T-helper 1 cell treated with Interleukin-12 subunit alpha and Interleukin-12 subunit beta and Interleukin-4 antibody, amounts not matched to agents 30 ng/mL and 1 ng/mL, for 36 hours (primary cell): ENCODE measurements at regions not wholly inside any gene's neighbourhood (a gene's known extent, or its start where the extent isn't known, plus 50 kb on each side); places are given as distances from the start of the nearest gene placed in this dataset.

Source experiments
- intact Hi-C: fragments of 100-400 bp; cut with micrococcal nuclease; formaldehyde crosslinking; loops from one replicate; pipeline ENCODE4 v1.15.1; 2024

- intact Hi-C loops, result no loop called here
Observed at GRCh38 chr3:30204126-30204525, 402.3 kb upstream of the TGFBR2 start.

- intact Hi-C loops, result no loop called here
Observed at GRCh38 chr3:30206051-30206450, 400.4 kb upstream of the TGFBR2 start.

- intact Hi-C loops, result loop anchor here (10.0 kb wide), 1 partner anchor 383 kb away; the partner anchor contains the start of gene TGFBR2
Observed at GRCh38 chr3:30221619-30222018, 384.8 kb upstream of the TGFBR2 start.

- intact Hi-C loops, result loop anchor here (10.0 kb wide), 1 partner anchor 382 kb away; the partner anchor contains the start of gene TGFBR2
Observed at GRCh38 chr3:30222441-30222840, 384.0 kb upstream of the TGFBR2 start.

DNA sequence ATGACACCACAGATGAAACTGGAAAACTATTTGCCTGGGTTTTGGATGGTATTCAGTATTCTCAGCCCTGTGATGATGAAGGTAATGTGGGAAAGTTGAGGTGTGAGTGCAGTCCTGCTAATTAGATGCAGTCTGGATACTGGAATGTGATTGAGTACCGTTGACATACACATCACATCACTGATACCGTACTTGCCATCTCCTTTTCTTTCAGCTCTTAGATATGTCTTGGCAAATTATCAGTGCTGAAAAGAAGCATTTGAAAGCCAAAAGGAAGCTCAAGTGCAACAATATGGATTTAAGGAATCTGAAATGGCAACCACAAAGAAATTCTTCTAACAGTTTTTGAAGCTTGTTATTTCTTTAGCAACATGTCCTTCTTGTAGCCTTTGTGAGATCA, 381.4 kb upstream of the TGFBR2 start:
- intact Hi-C loops, result loop anchor here (5.0 to 10.0 kb wide), 2 partner anchors 122 to 380 kb away; partner anchors contain the start of gene TGFBR2

DNA sequence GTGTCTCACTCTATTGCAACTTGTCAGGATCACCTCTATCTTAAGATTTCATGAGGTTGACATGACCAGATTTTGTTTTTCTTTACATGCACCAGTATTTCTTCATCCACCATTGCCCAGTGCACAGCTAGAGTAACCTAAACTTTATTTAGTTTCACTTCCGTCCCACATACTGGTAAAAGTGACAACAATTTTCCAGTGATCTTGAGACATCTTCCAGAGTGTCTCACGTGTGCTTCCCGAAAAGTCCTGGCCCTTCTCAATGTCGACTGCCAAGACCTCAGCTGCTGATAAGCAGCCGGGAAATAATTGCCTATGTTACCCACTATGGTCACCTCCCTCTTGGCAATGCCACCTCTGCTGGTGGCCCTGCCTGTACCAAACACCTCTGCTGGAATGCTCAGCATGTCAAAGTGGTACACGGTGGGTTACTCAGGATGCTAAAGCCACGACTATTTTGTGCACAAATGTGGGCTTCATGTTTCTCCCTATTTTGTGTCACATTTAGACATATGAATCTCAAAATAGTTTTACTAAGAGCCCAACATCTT, 379.7 kb upstream of the TGFBR2 start:
- intact Hi-C loops, result loop anchor here (5.0 to 10.0 kb wide), 2 partner anchors 121 to 378 kb away; partner anchors contain the start of gene TGFBR2

GRCh38 chr3:30227571-30228301, 378.7 kb upstream of the TGFBR2 start:
- intact Hi-C loops, result loop anchor here (5.0 to 10.0 kb wide), 2 partner anchors 120 to 377 kb away; partner anchors contain the start of gene TGFBR2

GRCh38 chr3:30228302-30228631, 378.1 kb upstream of the TGFBR2 start:
- intact Hi-C loops, result loop anchor here (5.0 to 10.0 kb wide), 2 partner anchors 119 to 377 kb away; partner anchors contain the start of gene TGFBR2

- intact Hi-C loops, result no loop called here
Observed at GRCh38 chr3:30231277-30232141, 374.9 kb upstream of the TGFBR2 start.

DNA sequence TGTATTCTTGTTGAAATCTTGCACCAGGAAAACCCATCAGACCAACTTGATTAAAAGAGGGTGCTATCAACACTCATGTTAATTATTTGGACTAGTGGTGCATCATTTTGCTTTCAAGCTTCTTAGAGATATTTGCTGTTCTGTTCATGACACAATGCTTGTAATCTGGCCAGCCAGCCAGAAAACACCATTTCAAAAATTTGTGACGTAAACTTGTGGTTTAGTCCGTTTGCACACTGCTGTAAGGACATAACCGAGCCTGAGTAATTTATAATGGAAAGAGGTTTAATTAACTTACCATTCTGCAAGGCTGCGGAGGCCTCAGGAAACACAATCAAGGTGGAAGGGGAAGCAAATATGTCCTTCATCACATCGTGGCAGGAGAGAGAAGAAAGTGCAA, 374.3 kb upstream of the TGFBR2 start:
- intact Hi-C loops, result no loop called here

- intact Hi-C loops, result no loop called here
Observed at GRCh38 chr3:30233913-30234646, 372.3 kb upstream of the TGFBR2 start.

GRCh38 chr3:30236011-30236410, 370.4 kb upstream of the TGFBR2 start:
- intact Hi-C loops, result no loop called here

GRCh38 chr3:30241721-30242120, 364.7 kb upstream of the TGFBR2 start:
- intact Hi-C loops, result no loop called here

DNA sequence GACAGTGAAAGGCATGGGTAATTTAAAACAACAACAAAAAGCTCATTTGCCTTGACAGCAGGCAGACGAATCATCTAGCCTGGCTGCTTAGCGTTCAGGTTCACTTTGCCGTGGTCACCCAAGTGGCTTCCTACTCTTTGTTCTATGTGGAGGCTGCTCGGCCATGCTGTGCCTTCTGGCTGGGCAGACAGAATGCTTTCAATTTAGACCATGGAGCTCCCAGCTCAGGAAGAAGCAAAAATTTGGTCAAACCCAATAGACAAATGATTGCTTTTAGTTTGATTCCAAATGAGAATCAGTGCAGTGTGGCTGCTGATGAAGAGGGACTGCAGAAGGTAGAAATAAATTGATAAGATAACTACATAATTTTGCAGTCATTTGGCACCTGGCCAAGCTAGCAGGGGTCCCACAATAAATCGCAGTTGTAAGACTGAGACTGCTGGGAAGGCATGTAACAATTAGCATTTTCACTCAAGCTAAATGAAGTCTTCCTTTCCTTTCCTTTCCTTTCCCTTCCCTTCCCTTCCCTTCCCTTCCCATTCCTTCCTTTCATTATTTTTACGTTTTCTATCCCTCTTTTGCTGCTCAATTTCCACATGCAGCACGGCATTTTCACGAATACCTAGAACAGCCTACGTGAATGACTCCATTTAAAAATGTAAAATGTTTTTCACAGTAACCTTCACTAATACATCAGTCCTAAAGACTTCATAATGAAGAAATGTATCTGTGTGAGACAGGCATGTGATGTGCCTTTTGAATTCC, 360.4 kb upstream of the TGFBR2 start:
- intact Hi-C loops, result loop anchor here (1.0 kb wide), 1 partner anchor 366 kb away; no protein-coding TSS in a partner anchor

GRCh38 chr3:30248423-30248822, 358.0 kb upstream of the TGFBR2 start:
- intact Hi-C loops, result loop anchor here (2.0 kb wide), 1 partner anchor 106 kb away; no protein-coding TSS in a partner anchor

- intact Hi-C loops, result no loop called here
Observed at GRCh38 chr3:30252474-30252873, 353.9 kb upstream of the TGFBR2 start.

- intact Hi-C loops, result no loop called here
Observed at GRCh38 chr3:30253832-30254231, 352.6 kb upstream of the TGFBR2 start.

DNA sequence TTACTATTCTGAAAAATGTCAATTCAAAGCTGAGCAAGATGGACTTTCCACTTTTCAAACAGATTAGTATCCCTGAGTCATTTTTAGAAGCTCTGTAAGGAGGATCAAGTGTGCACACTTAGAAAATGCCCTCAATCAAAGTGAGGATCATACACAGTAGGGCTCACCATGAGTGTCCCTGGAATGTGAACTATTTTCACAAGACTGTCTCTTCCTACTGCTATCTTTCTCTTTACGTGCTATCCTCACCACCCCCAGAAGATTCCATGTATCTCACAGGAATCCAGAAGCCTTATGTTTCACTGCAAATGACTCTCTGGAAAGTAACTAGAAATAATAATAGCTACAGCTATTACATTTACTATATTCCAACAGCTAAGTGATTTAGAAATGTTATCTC, 349.9 kb upstream of the TGFBR2 start:
- intact Hi-C loops, result no loop called here

GRCh38 chr3:30258426-30259392, 347.7 kb upstream of the TGFBR2 start:
- intact Hi-C loops, result no loop called here
